HL-60 (cell line): ENCODE measurements at regions not wholly inside any gene's neighbourhood (a gene's known extent, or its start where the extent isn't known, plus 50 kb on each side); places are given as distances from the start of the nearest gene placed in this dataset.

Experiments used
- GABPA ChIP-seq: IDR thresholded peaks from 2 replicates; pipeline ENCODE4 v1.6.1; 2012; ENCODE audit warnings: low read depth
- POLR2AphosphoS5 ChIP-seq: IDR thresholded peaks from 2 replicates; pipeline ENCODE4 v1.6.1; 2012; ENCODE audit warnings: low read depth
- TF ChIP-seq, protein P1 (sequence below): IDR thresholded peaks from one replicate; pipeline ENCODE4 v1.5.1; 2011; ENCODE audit warnings: low read length, control low read depth, inconsistent platforms; ENCODE audit not compliant: insufficient read depth
- TF ChIP-seq, protein P2 (sequence below): IDR thresholded peaks from 2 replicates; pipeline ENCODE4 v1.6.1; 2012; ENCODE audit warnings: low read depth; ENCODE audit not compliant: insufficient replicate concordance

DNA sequence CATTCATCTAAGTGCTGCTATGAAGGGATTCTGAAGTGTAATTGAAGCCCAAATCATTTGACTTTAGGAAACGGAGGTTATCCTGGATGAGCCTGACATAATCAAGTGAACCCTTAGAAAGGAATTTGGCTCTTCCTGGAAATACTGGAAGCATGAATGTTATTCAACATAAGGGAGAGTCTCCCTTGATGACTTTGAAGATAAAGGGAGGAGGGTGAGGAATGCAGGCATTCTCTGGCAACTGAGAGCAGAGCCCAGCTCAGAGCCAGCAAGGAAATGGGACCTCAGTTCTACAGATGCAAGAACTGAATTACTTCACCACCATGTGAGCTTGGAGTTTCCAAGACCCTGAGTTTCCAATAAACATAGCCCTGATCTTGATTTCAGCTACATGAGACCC lies 168.2 kb downstream of the DLL1 start:
- TF ChIP-seq, protein P1, sequence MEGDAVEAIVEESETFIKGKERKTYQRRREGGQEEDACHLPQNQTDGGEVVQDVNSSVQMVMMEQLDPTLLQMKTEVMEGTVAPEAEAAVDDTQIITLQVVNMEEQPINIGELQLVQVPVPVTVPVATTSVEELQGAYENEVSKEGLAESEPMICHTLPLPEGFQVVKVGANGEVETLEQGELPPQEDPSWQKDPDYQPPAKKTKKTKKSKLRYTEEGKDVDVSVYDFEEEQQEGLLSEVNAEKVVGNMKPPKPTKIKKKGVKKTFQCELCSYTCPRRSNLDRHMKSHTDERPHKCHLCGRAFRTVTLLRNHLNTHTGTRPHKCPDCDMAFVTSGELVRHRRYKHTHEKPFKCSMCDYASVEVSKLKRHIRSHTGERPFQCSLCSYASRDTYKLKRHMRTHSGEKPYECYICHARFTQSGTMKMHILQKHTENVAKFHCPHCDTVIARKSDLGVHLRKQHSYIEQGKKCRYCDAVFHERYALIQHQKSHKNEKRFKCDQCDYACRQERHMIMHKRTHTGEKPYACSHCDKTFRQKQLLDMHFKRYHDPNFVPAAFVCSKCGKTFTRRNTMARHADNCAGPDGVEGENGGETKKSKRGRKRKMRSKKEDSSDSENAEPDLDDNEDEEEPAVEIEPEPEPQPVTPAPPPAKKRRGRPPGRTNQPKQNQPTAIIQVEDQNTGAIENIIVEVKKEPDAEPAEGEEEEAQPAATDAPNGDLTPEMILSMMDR = no peak
- TF ChIP-seq POLR2AphosphoS5 (no peak), GABPA (no peak)
- TF ChIP-seq, protein P2, sequence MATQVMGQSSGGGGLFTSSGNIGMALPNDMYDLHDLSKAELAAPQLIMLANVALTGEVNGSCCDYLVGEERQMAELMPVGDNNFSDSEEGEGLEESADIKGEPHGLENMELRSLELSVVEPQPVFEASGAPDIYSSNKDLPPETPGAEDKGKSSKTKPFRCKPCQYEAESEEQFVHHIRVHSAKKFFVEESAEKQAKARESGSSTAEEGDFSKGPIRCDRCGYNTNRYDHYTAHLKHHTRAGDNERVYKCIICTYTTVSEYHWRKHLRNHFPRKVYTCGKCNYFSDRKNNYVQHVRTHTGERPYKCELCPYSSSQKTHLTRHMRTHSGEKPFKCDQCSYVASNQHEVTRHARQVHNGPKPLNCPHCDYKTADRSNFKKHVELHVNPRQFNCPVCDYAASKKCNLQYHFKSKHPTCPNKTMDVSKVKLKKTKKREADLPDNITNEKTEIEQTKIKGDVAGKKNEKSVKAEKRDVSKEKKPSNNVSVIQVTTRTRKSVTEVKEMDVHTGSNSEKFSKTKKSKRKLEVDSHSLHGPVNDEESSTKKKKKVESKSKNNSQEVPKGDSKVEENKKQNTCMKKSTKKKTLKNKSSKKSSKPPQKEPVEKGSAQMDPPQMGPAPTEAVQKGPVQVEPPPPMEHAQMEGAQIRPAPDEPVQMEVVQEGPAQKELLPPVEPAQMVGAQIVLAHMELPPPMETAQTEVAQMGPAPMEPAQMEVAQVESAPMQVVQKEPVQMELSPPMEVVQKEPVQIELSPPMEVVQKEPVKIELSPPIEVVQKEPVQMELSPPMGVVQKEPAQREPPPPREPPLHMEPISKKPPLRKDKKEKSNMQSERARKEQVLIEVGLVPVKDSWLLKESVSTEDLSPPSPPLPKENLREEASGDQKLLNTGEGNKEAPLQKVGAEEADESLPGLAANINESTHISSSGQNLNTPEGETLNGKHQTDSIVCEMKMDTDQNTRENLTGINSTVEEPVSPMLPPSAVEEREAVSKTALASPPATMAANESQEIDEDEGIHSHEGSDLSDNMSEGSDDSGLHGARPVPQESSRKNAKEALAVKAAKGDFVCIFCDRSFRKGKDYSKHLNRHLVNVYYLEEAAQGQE = no peak
